K562 (cell line): ENCODE measurements at regions not wholly inside any gene's neighbourhood (a gene's known extent, or its start where the extent isn't known, plus 50 kb on each side); places are given as distances from the start of the nearest gene placed in this dataset.

ENCODE experiments used
- ATAC-seq: fragments of 200-7000 bp; cut with Tn5 transposase; 3 replicates; pipeline ENCODE4 v1.9.1; 2020; ENCODE audit warnings: moderate library complexity
- BruUV-seq: library from RNA; stranded (reverse); fragments of 400-500 nt; replicated peaks from 2 replicates; lab custom pipeline; 2021; lab: Mats Ljungman, UMichigan
- CTCF ChIA-PET: fragments of 300-600 bp; formaldehyde crosslinking; extraction: SDS; loops from one replicate; lab custom pipeline; 2021; ENCODE audit warnings: low intra/inter-chr PET ratio; lab: Yijun Ruan, JAX
- POLR2A ChIA-PET: fragments of 300-600, 350-650 bp; sonication (Branson Sonifier 250); formaldehyde crosslinking; extraction: SDS; loops from one replicate; lab custom pipeline; 2021; ENCODE audit warnings: antibody characterized with exemption, inconsistent platforms; lab: Yijun Ruan, JAX
- DNase-seq, 4 experiments: peaks; one replicate each; pipeline versions ENCODE4 v3.0.0 to v3.0.0-alpha.2; 2011 to 2018; ENCODE audit warnings: low spot score in 3 of 4, mixed read lengths in 3 of 4; ENCODE audit errors: extremely low read depth in 1 of 4
- FAIRE-seq: peaks from 2 replicates; lab custom pipeline; 2011; peaks lifted over from hg19 to GRCh38; lab: Jason Lieb, UNC
- H2AFZ ChIP-seq: 2 replicates; pipeline ENCODE4 v1.6.0; 2011; ENCODE audit warnings: low read depth, low read length, control low read depth, inconsistent platforms
- H3K27ac ChIP-seq: fragments of 200-600 bp; 3 replicates; pipeline ENCODE4 v1.8.0; 2011; ENCODE audit warnings: low read depth, mild to moderate bottlenecking, control low read depth, inconsistent platforms, low read length, moderate library complexity, mixed read lengths; ENCODE audit errors: extremely low read depth
- H3K27me3 ChIP-seq, 2 experiments: fragments of 300-600 bp in 1 of 2; 2 replicates in 1 of 2; 3 replicates in 1 of 2; pipeline versions ENCODE4 v1.6.0 to v1.8.0; 2011; ENCODE audit warnings: inconsistent platforms in 2 of 2, low read length in 2 of 2, mild to moderate bottlenecking in 1 of 2, mixed read lengths in 1 of 2, moderate library complexity in 1 of 2; ENCODE audit not compliant: control insufficient read depth in 2 of 2, insufficient read depth in 2 of 2
- H3K36me3 ChIP-seq: fragments of 300-600 bp; 3 replicates; pipeline ENCODE4 v1.8.0; 2011; ENCODE audit warnings: mild to moderate bottlenecking, low read length, inconsistent platforms; ENCODE audit not compliant: control insufficient read depth, insufficient read depth
- H3K4me1 ChIP-seq, 2 experiments: fragments of 200-600 bp in 1 of 2; replicated peaks in 1 of 2; 2 replicates in 1 of 2; 3 replicates in 1 of 2; pipeline versions ENCODE4 v1.5.1 to v1.8.0; 2011; ENCODE audit warnings: inconsistent platforms in 2 of 2, low read length in 2 of 2, mild to moderate bottlenecking in 1 of 2, mixed read lengths in 1 of 2, moderate library complexity in 1 of 2; ENCODE audit not compliant: control insufficient read depth in 2 of 2, insufficient read depth in 2 of 2
- H3K4me2 ChIP-seq: 2 replicates; pipeline ENCODE4 v1.6.1; 2011; ENCODE audit warnings: low read length, control low read depth, inconsistent platforms, mixed read lengths; ENCODE audit not compliant: insufficient read depth
- H3K4me3 ChIP-seq: fragments of 200-600 bp; sonication (generic), shearing (Covaris generic); 2 replicates; pipeline ENCODE4 v1.5.1; 2016; ENCODE audit warnings: control low read depth, inconsistent platforms
- H3K79me2 ChIP-seq: fragments of 200-600 bp; 3 replicates; pipeline ENCODE4 v1.8.0; 2011; ENCODE audit warnings: low read length, inconsistent platforms; ENCODE audit not compliant: control insufficient read depth, insufficient read depth
- H3K9ac ChIP-seq, 2 experiments: 2 replicates each; pipeline versions ENCODE4 v1.6.0 to v1.6.1; 2011; ENCODE audit warnings: low read depth in 2 of 2, low read length in 2 of 2, control low read depth in 1 of 2, inconsistent platforms in 1 of 2, mild to moderate bottlenecking in 1 of 2, mixed read lengths in 1 of 2; ENCODE audit not compliant: insufficient read depth in 1 of 2
- H3K9me1 ChIP-seq: one replicate; pipeline ENCODE4 v1.6.0; 2011; ENCODE audit warnings: inconsistent platforms, mild to moderate bottlenecking, low read length, moderate library complexity; ENCODE audit not compliant: control insufficient read depth, insufficient read depth
- H3K9me3 ChIP-seq: replicated peaks from 2 replicates; pipeline ENCODE4 v1.5.1; 2011; ENCODE audit warnings: low read depth, low read length, inconsistent platforms; ENCODE audit not compliant: control insufficient read depth, insufficient read depth
- H4K20me1 ChIP-seq: replicated peaks from 2 replicates; pipeline ENCODE4 v1.6.1; 2011; ENCODE audit warnings: low read length, inconsistent platforms, mixed read lengths; ENCODE audit not compliant: control insufficient read depth, insufficient read depth
- ERF ChIP-seq: fragments of 450-650 bp; formaldehyde crosslinking; IDR thresholded peaks from 2 replicates; pipeline ENCODE4 v1.4.0; 2020; ENCODE audit warnings: mild to moderate bottlenecking, mixed read lengths
- MED1 ChIP-seq: sonication (generic); formaldehyde crosslinking; IDR thresholded peaks from 2 replicates; pipeline ENCODE4 v1.8.1; 2023; ENCODE audit warnings: missing genetic modification reagents, borderline replicate concordance
- PHTF2 ChIP-seq: fragments of 250-450 bp; sonication (Bioruptor Pico); IDR thresholded peaks from 2 replicates; pipeline ENCODE4 v1.5.0; 2021; ENCODE audit warnings: mild to moderate bottlenecking
- ZNF75A ChIP-seq: fragments of 450-650 bp; formaldehyde crosslinking; IDR thresholded peaks from 2 replicates; pipeline ENCODE4 v1.4.0; 2020; ENCODE audit warnings: mild to moderate bottlenecking
- WGBS: fragments of 100-300 bp; shearing (Covaris generic); methylation state at CpG from one replicate; pipeline ENCODE4 v1.1.6; 2016; ENCODE audit warnings: low coverage, mixed read lengths; ENCODE audit not compliant: insufficient coverage; ENCODE audit errors: missing lambda C conversion rate; 5-methylcytosine and 5-hydroxymethylcytosine counted together
- in situ Hi-C: fragments of 300-500 bp; cut with MboI; formaldehyde crosslinking; loops from 4 replicates; pipeline ENCODE4 v1.15.0; 2018; ENCODE audit warnings: inconsistent platforms, mixed read lengths
- intact Hi-C: fragments of 100-400 bp; cut with micrococcal nuclease; formaldehyde crosslinking; loops from 2 replicates; pipeline ENCODE4 v1.14.2; 2022

GRCh38 chr11:69925366-69926196 is 106.4 kb upstream of the FGF3 start (continued):
- TF ChIP-seq ERF: no peak
- TF ChIP-seq PHTF2 (CRISPR knock-in tag): no peak

GRCh38 chr11:69926376-69927050 is 107.3 kb upstream of the FGF3 start:
- Histone ChIP-seq H2AFZ (no peak overlapping the region), H4K20me1 (no peaks in the 10 kb centered on the region; the same call in none of the 2 replicates), H3K27me3 (peaks cover 17 to 89% of the 10 kb centered on the region in 2 experiments; a peak in 4 of 5 replicates), H3K4me2 (no peak overlapping the region), H3K36me3 (no peaks in the 10 kb centered on the region), H3K9ac (no peak overlapping the region), H3K9me1 (no peaks in the 10 kb centered on the region), H3K27ac (no peak overlapping the region), H3K4me3 (no peak overlapping the region), H3K9me3 (0 out of 2 replicates have a peak, but pooled peaks cover 2% of the 10 kb centered on the region), H3K4me1 (peaks cover 5 to 10% of the 10 kb centered on the region in 2 experiments; a peak in 4 of 5 replicates), H3K79me2 (no peaks in the 10 kb centered on the region)
- ATAC-seq (peak; percentile 77), DNase-seq (no peak), FAIRE-seq (no peak)
- in situ Hi-C loops (no loop called here), intact Hi-C loops (no loop called here)
- TF ChIP-seq MED1 (CRISPR knock-in tag) (no peak), ZNF75A (CRISPR knock-in tag) (no peak)
- 5% methylated on average over 15 of the region's 15 CpGs for WGBS
- CTCF ChIA-PET: no interaction called here
- BruUV-seq: no TSS peak
- POLR2A ChIA-PET: interaction anchor here (0.5 to 0.8 kb wide), 2 partner anchors 8 to 46 kb away, joined by 3 to 4 read pairs; no protein-coding TSS in a partner anchor
